ENCODE measurements at regions not wholly inside any gene's neighbourhood (a gene's known extent, or its start where the extent isn't known, plus 50 kb on each side); places are given as distances from the start of the nearest gene placed in this dataset.

DNA sequence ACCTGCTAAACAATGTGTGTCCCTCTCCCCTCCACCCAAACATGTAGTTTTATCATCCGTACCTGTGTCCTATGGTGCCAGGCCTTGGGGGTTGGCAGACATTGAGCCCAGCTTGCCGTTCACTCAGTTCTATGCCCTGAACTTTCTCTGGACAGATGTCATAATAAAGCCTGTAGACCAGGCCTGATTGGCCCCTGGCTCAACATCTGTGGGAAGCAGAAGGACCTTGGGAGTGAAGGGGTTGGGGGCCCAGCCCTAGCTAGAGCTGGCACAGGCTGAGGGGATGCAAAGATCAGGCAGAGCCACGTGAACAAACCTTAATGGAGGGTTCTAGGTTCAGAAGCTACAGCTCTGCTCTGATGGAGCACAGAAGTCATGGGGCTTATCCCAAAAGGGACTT lies 600.6 kb downstream of the BUD13 start:
- Mint-ChIP-seq H3K27ac (ENCODE audit: unreplicated experiment) (no peak overlapping the region), H3K27me3 (ENCODE audit: unreplicated experiment) (peaks cover 11% of the 10 kb centered on the region), H3K4me3 (ENCODE audit: unreplicated experiment) (no peak overlapping the region), H3K36me3 (ENCODE audit: unreplicated experiment) (no peaks in the 10 kb centered on the region), H3K9me3 (ENCODE audit: unreplicated experiment) (peaks cover 4% of the 10 kb centered on the region), H3K4me1 (ENCODE audit: low read depth, unreplicated experiment) (peaks cover 39% of the 10 kb centered on the region)
- TF ChIP-seq, protein P1, sequence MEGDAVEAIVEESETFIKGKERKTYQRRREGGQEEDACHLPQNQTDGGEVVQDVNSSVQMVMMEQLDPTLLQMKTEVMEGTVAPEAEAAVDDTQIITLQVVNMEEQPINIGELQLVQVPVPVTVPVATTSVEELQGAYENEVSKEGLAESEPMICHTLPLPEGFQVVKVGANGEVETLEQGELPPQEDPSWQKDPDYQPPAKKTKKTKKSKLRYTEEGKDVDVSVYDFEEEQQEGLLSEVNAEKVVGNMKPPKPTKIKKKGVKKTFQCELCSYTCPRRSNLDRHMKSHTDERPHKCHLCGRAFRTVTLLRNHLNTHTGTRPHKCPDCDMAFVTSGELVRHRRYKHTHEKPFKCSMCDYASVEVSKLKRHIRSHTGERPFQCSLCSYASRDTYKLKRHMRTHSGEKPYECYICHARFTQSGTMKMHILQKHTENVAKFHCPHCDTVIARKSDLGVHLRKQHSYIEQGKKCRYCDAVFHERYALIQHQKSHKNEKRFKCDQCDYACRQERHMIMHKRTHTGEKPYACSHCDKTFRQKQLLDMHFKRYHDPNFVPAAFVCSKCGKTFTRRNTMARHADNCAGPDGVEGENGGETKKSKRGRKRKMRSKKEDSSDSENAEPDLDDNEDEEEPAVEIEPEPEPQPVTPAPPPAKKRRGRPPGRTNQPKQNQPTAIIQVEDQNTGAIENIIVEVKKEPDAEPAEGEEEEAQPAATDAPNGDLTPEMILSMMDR (IDR thresholded peaks at IDR 0.05; ENCODE audit: partially characterized antibody, unreplicated experiment): no peak
- no peak for DNase-seq

DNA sequence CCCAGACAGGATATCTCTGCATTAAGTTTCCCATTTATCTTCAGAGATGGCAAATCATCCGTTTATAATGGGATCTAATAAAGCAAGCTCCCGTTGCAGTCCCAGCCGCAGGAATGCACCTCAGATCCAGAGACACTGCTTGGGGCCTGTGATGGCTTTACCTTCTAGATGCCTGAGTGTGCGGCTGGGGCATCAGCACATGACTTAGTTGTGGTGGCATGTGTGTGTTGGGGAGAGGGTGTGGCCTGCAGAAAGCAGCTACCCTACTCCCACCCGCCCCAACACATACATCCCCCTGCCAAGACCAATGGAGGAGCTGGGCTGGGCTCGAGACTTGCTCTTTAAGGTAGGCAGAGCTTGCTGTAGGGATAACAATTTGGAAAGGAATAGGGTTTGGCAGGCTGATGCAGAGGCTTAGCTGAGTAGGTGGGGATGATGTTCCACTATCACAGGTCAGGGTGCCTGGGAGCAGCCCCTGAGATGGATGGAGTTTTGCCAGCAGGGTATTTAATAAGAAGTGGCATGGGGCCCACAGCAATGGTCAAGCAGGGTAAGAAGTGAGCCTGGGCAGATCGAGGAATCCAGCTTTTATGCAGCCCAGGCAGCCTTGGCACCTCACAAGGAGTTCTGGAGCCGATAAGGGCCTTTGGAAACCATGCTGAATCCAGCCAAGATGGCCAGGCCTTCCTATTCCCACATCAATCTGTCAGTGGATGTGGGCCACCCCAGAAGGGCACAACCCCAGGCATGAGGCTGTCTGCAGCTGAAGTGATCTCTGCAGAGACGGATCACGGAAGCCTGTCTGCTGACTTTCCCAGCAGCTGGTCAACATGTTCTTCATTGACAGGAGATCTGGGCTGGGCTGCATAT lies 601.3 kb downstream of the BUD13 start:
- Mint-ChIP-seq H3K36me3 (ENCODE audit: unreplicated experiment) (no peaks in the 10 kb centered on the region), H3K4me1 (ENCODE audit: low read depth, unreplicated experiment) (peaks cover 33% of the 10 kb centered on the region), H3K27ac (ENCODE audit: unreplicated experiment) (no peak overlapping the region), H3K4me3 (ENCODE audit: unreplicated experiment) (no peak overlapping the region), H3K9me3 (ENCODE audit: unreplicated experiment) (peaks cover 3% of the 10 kb centered on the region), H3K27me3 (ENCODE audit: unreplicated experiment) (peaks cover 9% of the 10 kb centered on the region)
- TF ChIP-seq, protein P1 (IDR thresholded peaks at IDR 0.05; ENCODE audit: partially characterized antibody, unreplicated experiment): no peak
- no peak for DNase-seq

DNA sequence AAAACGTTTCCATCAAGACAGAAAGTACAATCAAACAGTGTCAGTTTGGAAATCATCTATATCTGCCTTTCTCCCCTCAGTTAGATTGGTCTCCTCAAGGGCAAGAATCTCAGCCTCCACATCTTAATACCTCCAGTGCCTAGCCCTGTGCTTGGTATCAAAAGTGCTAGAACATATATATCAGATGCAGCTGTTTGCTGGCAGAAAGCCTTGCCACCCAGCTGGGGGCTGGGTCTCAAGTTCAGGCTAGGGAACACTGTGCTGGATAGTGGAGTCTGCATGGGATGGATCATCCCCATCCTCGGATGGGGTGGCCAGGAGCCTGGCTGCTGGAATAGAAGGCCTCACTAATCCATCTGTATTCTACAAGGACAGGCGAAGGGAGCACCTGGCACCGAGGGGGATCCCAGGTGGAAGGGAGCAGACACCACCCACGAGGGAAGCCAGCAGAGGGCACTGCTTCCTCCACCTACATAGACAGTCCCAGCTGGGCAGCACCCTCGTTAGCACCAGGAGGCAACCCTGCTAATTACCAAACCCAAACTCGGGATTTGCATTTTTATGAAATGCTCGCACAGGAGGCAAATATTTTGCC lies 602.2 kb downstream of the BUD13 start:
- peaks cover 24% of the 10 kb centered on the region for H3K4me1 Mint-ChIP-seq (ENCODE audit: low read depth, unreplicated experiment)
- no peak overlapping the region for H3K27ac Mint-ChIP-seq (ENCODE audit: unreplicated experiment)
- no peak overlapping the region for H3K4me3 Mint-ChIP-seq (ENCODE audit: unreplicated experiment)
- peaks cover 2% of the 10 kb centered on the region for H3K9me3 Mint-ChIP-seq (ENCODE audit: unreplicated experiment)
- TF ChIP-seq, protein P1 (IDR thresholded peaks at IDR 0.05; ENCODE audit: partially characterized antibody, unreplicated experiment): no peak
- H3K36me3 Mint-ChIP-seq (ENCODE audit: unreplicated experiment): no peaks in the 10 kb centered on the region
- no peak for DNase-seq
- H3K27me3 Mint-ChIP-seq (ENCODE audit: unreplicated experiment): peaks cover 7% of the 10 kb centered on the region

DNA sequence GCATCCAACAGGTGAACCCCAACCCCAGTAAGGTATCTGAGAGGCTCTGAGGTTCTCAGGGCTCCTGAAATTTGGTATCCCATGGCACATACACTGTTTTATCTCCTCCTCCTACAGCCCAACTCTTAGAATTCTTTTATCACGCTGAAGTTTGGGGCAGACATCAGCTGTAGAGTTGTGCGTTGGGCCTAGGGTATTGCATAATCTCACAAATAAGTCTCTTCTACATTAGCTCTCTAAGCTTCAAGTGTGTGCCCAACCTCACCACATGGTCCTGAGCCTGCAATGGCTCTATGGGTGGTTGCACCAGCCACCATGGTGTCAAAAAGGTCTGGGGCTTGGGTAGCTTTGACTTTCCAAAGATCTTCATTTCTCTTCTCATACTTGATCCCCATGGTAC lies 603.0 kb downstream of the BUD13 start:
- Mint-ChIP-seq H3K9me3 (ENCODE audit: unreplicated experiment) (peaks cover 2% of the 10 kb centered on the region), H3K4me1 (ENCODE audit: low read depth, unreplicated experiment) (peaks cover 17% of the 10 kb centered on the region), H3K36me3 (ENCODE audit: unreplicated experiment) (no peaks in the 10 kb centered on the region), H3K27me3 (ENCODE audit: unreplicated experiment) (peaks cover 7% of the 10 kb centered on the region), H3K4me3 (ENCODE audit: unreplicated experiment) (no peak overlapping the region), H3K27ac (ENCODE audit: unreplicated experiment) (no peak overlapping the region)
- DNase-seq: no peak
- TF ChIP-seq, protein P1 (IDR thresholded peaks at IDR 0.05; ENCODE audit: partially characterized antibody, unreplicated experiment): no peak

DNA sequence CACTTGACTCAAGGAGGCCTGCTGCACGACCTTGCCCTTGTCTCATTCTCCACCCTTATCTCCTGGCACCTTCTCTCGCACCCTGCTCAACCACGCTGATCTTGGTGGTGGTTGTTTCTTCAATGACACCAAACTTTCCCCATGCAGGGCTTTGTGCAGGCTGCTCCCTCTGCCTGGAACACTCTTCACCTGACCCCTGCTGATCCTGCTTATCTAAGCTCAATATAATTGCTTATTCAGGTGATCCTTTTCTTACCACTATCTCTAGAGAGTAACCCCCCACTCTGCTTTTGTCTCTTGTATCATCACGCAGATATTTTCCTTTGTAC lies 604.4 kb downstream of the BUD13 start:
- peaks cover 7% of the 10 kb centered on the region for H3K27me3 Mint-ChIP-seq (ENCODE audit: unreplicated experiment)
- peaks cover 11% of the 10 kb centered on the region for H3K4me1 Mint-ChIP-seq (ENCODE audit: low read depth, unreplicated experiment)
- peaks cover 2% of the 10 kb centered on the region for H3K9me3 Mint-ChIP-seq (ENCODE audit: unreplicated experiment)
- TF ChIP-seq, protein P1 (IDR thresholded peaks at IDR 0.05; ENCODE audit: partially characterized antibody, unreplicated experiment): no peak
- DNase-seq: no peak
- H3K36me3 Mint-ChIP-seq (ENCODE audit: unreplicated experiment): no peaks in the 10 kb centered on the region
- H3K27ac Mint-ChIP-seq (ENCODE audit: unreplicated experiment): no peak overlapping the region
- H3K4me3 Mint-ChIP-seq (ENCODE audit: unreplicated experiment): no peak overlapping the region
